ENCODE measurements at regions not wholly inside any gene's neighbourhood (a gene's known extent, or its start where the extent isn't known, plus 50 kb on each side); places are given as distances from the start of the nearest gene placed in this dataset.
"Not testable (repeated sequence)": the region's sequence is repeated elsewhere in the genome, so short reads cannot be mapped to it uniquely, and the experiment has no call there.

DNA sequence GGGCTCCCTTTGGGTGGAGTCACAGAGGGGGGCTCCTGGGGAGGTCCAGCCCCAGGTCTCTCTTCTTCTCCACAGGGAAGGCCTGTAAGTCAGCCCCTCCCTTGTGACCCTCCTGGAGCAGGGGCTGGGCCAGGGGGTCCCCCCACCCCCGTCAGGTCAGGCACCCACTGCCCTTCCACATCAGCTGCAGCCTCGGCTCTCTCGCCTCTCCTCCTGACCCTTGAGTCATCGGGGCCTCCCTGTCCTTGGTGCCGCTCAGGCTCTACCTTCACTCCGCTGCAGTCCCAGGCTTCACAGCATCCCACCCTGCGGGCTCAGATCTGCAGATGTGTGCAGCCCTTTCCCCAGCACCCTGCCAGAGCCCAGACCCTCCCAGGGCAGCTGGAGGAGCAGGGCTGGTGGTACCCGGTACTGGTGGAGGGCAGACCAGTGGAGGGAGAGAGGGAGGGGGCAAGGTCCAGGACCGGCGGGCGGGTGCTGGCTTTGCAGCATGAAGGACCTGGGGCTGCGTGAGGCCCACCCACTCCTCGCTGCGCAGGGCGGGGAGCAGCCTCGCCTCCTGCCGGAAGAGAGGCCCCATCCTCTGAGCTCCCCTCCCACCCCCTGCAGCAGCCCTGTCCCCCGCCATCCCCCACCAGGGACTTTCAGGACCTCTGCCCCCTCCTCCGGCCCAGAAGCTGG is 117.1 kb downstream of the FAM53A start:
- 80% methylated on average over 2 of the region's 19 CpGs; no CpG with 5 or more reads in 1 of the 2 donors for WGBS, 2 donors (ENCODE audit: low coverage in 1 of 2)
- H3K27me3 ChIP-seq: peaks cover 74% of the 10 kb centered on the region
- ATAC-seq: no peak

DNA sequence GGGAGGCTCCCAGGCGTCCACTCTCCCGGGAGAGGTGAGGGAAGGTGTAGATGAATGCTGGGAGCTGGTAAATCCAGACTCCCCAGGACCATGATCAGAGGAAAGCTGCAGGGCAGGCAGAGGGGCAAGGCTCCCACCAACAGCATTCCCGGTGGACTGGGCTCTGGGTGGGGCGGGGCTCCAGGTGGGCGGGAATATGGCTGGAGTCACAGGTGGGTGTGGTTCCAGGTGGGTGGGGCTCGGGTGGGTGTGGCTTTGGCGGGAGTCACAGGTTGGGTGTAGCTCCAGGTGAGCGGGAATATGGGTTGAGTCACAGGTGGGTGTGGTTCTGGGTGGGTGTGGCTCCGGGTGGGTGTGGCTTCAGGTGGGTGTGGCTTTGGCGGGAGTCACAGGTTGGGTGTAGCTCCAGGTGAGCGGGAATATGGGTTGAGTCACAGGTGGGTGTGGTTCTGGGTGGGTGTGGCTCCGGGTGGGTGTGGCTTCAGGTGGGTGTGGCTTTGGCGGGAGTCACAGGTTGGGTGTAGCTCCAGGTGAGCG is 117.7 kb downstream of the FAM53A start:
- not testable (repeated sequence) for H3K4me1 ChIP-seq, ATAC-seq, H3K4me3 ChIP-seq, H3K9me3 ChIP-seq, H3K27ac ChIP-seq, H3K36me3 ChIP-seq
- peaks cover 80% of the 10 kb centered on the region for H3K27me3 ChIP-seq
- 30% methylated on average over 2 of the region's 14 CpGs; no CpG with 5 or more reads in 1 of the 2 donors for WGBS, 2 donors (ENCODE audit: low coverage in 1 of 2)

More for the DNA sequence above, 117.1 kb downstream of the FAM53A start:
- peaks cover 0 to 4% (median 0%) of the 10 kb centered on the region in 3 donors for H3K4me1 ChIP-seq
- H3K9me3 ChIP-seq: no peaks in the 10 kb centered on the region
- no peak overlapping the region for H3K27ac ChIP-seq
- no peaks in the 10 kb centered on the region for H3K36me3 ChIP-seq
- no peak overlapping the region for H3K4me3 ChIP-seq
- no peak for TF ChIP-seq EP300 (IDR thresholded peaks at IDR 0.05)
- TF ChIP-seq, protein P1, sequence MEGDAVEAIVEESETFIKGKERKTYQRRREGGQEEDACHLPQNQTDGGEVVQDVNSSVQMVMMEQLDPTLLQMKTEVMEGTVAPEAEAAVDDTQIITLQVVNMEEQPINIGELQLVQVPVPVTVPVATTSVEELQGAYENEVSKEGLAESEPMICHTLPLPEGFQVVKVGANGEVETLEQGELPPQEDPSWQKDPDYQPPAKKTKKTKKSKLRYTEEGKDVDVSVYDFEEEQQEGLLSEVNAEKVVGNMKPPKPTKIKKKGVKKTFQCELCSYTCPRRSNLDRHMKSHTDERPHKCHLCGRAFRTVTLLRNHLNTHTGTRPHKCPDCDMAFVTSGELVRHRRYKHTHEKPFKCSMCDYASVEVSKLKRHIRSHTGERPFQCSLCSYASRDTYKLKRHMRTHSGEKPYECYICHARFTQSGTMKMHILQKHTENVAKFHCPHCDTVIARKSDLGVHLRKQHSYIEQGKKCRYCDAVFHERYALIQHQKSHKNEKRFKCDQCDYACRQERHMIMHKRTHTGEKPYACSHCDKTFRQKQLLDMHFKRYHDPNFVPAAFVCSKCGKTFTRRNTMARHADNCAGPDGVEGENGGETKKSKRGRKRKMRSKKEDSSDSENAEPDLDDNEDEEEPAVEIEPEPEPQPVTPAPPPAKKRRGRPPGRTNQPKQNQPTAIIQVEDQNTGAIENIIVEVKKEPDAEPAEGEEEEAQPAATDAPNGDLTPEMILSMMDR (IDR thresholded peaks at IDR 0.05): no peak

DNA sequence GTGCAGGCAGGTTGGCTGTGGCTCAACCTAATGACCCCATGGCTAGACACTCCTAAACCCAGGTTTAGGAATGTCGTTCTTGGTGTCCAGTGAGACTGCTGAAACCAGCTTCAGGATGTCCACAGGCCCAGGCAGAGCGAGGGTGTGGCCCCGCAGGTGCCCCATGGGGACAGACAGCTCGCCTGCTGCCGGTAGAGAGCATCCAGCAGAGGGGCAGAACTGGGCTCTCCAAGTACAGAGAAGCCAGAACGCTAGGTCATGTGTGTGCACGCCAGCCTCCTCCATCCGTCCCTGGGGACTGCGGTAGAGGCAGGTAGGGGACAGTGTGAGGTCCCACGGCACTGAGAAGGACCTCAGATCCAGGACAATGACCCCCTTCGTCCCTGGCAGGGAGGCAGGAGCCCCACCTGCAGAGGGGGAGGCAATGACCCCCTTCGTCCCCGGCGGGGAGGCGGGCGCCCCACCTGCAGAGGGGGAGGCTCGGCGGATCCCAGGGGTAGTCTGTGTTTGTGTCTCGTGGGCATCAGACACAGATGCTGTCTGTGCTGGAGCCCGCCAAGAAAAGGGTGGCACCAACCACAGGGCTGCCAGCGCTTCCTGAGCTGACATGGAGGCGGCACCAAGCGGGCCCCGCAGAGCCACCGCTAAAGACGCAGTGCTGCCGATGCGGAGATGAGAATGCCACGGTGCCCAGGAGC is 118.4 kb downstream of the FAM53A start:
- Histone ChIP-seq H3K36me3 (no peaks in the 10 kb centered on the region), H3K4me3 (no peak overlapping the region), H3K27me3 (peaks cover 86% of the 10 kb centered on the region), H3K27ac (no peak overlapping the region), H3K9me3 (no peaks in the 10 kb centered on the region), H3K4me1 (peaks cover 0 to 4% (median 0%) of the 10 kb centered on the region in 3 donors)
- TF ChIP-seq POLR2A (IDR thresholded peaks at IDR 0.05) (no peak), POLR2AphosphoS5 (IDR thresholded peaks at IDR 0.05) (no peak), EP300 (IDR thresholded peaks at IDR 0.05) (no peak)
- TF ChIP-seq, protein P1 (IDR thresholded peaks at IDR 0.05): no peak
- ATAC-seq: no peak
- 80% methylated on average over 1 of the region's 29 CpGs for WGBS, 2 donors (ENCODE audit: low coverage in 1 of 2)

DNA sequence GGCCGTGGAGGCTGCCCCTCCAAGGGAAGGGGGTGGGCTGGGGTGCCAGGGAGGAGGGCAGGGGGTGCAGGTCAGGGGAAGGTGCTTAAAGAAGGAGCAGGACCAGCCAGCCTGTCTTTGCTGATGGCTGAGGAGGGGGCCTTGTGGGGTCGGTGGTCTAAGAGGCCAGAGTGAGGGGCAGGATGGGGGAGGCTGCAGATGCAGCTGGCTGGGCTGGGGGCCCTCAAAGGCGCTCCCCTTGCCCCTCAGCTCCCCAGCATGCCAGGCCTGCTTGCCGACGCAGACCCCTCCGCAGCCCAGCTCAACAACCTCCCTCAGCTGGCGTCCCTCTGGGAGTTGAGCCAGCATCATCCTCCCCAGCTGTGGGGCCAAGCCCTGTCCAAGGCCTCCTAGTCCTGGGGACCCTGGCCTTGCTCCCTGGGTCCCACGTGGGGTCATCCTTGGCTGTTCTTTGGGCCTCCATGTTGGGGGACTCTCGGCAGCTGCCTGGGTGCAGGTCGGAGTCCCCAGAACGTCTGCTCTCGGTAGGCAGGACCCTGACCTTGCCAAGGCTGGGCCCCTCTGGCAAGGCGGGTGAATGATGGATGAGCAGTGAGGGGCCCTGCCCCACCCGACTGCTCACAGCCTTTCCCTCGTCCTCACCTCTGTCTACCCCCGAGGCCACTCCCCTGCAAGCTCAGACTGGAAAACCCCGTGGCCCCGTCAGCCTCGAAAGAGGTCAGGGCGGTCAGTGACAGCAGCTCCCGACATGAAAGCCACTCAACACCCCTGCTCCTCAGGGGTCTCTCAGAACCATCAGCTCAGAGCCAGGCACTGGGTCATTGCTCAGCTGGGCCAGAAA is 119.4 kb downstream of the FAM53A start:
- H3K36me3 ChIP-seq: no peaks in the 10 kb centered on the region
- no peaks in the 10 kb centered on the region for H3K9me3 ChIP-seq
- peaks cover 96% of the 10 kb centered on the region for H3K27me3 ChIP-seq
- no peak overlapping the region for H3K27ac ChIP-seq
- WGBS, 2 donors (ENCODE audit: low coverage in 1 of 2): 20% methylated on average over 4 of the region's 21 CpGs; no CpG with 5 or more reads in 1 of the 2 donors
- H3K4me3 ChIP-seq: no peak overlapping the region
- TF ChIP-seq, protein P1 (IDR thresholded peaks at IDR 0.05): no peak
- TF ChIP-seq EP300 (IDR thresholded peaks at IDR 0.05): no peak
- no peak for TF ChIP-seq POLR2A (IDR thresholded peaks at IDR 0.05)
- no peak for TF ChIP-seq POLR2AphosphoS5 (IDR thresholded peaks at IDR 0.05)
- peaks cover 0 to 4% (median 0%) of the 10 kb centered on the region in 3 donors for H3K4me1 ChIP-seq
- ATAC-seq: no peak
